ENCODE measurements at regions not wholly inside any gene's neighbourhood (a gene's known extent, or its start where the extent isn't known, plus 50 kb on each side); places are given as distances from the start of the nearest gene placed in this dataset.

DNA sequence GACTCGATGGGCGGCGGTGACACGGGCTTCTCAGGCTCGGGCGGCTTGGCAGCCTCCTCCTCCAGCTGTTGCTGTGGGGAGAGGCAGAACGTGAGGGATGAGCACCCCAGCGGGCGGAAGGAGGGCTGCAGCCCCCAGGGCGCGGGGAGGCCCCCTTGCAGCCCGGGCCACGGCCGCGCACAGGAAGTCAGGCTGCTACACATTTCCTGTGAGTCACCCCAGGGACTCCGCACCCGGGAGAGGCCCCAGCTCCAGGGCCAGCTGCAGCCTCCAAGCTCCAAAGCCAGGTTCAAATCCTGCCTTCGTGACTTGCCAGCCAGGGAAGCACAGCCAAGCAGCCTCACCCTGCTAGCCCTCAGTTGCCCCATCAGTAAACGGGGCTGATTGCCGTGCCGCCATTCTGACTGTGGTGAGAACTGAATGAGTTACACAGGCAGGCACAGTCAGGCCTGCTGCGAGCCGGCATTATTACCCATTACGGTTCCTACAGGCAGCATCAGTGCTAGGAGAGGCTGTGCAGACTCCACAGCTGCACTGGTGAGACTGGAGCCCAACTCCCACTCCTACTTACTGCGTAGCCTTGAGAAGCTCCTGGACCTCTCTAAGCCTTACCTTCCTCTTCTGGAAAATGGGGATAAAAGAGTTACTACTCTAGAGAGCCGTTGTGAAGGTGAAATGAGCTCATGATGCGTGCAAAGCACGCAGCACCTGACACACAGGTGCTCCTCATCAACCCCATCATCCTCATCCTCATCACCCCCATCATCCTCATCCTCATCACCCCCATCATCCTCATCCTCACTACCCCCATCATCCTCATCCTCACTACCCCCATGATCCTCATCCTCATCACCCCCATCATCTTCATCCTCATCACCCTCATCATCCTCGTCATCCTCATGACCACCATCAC lies 100.9 kb downstream of the NCOR2 start:
- TF ChIP-seq YY1 (IDR thresholded peaks at IDR 0.05; ENCODE audit: extremely low read depth, insufficient replicate concordance, low read depth, low read length) (no peak), SRF (IDR thresholded peaks at IDR 0.05; ENCODE audit: low read depth) (no peak), ELF1 (IDR thresholded peaks at IDR 0.05; ENCODE audit: borderline replicate concordance, low read depth) (no peak), SIN3A (IDR thresholded peaks at IDR 0.05; ENCODE audit: low read depth) (no peak), EZH2phosphoT487 (IDR thresholded peaks at IDR 0.05; ENCODE audit: borderline replicate concordance) (no peak), SP1 (IDR thresholded peaks at IDR 0.05; ENCODE audit: low read depth) (no peak), EGR1 (IDR thresholded peaks at IDR 0.05; ENCODE audit: low read depth) (no peak), EZH2 (IDR thresholded peaks at IDR 0.05) (no peak), POLR2AphosphoS5 (IDR thresholded peaks at IDR 0.05; ENCODE audit: low read depth, low read length) (no peak), JUND (IDR thresholded peaks at IDR 0.05) (no peak), ZNF274 (IDR thresholded peaks at IDR 0.05; ENCODE audit: low read depth, low read length) (no peak), POLR2A (IDR thresholded peaks at IDR 0.05; ENCODE audit: borderline replicate concordance, extremely low read depth, insufficient read depth, insufficient read length) (no peak)
- TF ChIP-seq, protein P1, sequence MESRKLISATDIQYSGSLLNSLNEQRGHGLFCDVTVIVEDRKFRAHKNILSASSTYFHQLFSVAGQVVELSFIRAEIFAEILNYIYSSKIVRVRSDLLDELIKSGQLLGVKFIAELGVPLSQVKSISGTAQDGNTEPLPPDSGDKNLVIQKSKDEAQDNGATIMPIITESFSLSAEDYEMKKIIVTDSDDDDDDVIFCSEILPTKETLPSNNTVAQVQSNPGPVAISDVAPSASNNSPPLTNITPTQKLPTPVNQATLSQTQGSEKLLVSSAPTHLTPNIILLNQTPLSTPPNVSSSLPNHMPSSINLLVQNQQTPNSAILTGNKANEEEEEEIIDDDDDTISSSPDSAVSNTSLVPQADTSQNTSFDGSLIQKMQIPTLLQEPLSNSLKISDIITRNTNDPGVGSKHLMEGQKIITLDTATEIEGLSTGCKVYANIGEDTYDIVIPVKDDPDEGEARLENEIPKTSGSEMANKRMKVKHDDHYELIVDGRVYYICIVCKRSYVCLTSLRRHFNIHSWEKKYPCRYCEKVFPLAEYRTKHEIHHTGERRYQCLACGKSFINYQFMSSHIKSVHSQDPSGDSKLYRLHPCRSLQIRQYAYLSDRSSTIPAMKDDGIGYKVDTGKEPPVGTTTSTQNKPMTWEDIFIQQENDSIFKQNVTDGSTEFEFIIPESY (IDR thresholded peaks at IDR 0.05; ENCODE audit: extremely low read depth, insufficient replicate concordance, low read length), result no peak
- TF ChIP-seq, protein P2, sequence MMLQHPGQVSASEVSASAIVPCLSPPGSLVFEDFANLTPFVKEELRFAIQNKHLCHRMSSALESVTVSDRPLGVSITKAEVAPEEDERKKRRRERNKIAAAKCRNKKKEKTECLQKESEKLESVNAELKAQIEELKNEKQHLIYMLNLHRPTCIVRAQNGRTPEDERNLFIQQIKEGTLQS (IDR thresholded peaks at IDR 0.05), result no peak
- TF ChIP-seq, protein P3, sequence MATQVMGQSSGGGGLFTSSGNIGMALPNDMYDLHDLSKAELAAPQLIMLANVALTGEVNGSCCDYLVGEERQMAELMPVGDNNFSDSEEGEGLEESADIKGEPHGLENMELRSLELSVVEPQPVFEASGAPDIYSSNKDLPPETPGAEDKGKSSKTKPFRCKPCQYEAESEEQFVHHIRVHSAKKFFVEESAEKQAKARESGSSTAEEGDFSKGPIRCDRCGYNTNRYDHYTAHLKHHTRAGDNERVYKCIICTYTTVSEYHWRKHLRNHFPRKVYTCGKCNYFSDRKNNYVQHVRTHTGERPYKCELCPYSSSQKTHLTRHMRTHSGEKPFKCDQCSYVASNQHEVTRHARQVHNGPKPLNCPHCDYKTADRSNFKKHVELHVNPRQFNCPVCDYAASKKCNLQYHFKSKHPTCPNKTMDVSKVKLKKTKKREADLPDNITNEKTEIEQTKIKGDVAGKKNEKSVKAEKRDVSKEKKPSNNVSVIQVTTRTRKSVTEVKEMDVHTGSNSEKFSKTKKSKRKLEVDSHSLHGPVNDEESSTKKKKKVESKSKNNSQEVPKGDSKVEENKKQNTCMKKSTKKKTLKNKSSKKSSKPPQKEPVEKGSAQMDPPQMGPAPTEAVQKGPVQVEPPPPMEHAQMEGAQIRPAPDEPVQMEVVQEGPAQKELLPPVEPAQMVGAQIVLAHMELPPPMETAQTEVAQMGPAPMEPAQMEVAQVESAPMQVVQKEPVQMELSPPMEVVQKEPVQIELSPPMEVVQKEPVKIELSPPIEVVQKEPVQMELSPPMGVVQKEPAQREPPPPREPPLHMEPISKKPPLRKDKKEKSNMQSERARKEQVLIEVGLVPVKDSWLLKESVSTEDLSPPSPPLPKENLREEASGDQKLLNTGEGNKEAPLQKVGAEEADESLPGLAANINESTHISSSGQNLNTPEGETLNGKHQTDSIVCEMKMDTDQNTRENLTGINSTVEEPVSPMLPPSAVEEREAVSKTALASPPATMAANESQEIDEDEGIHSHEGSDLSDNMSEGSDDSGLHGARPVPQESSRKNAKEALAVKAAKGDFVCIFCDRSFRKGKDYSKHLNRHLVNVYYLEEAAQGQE (IDR thresholded peaks at IDR 0.05; ENCODE audit: low read depth), result no peak
- POLR2A ChIA-PET, result no interaction called here
- peaks cover 9 to 25% of the 10 kb centered on the region in 2 experiments for H3K36me3 ChIP-seq (ENCODE audit: control insufficient read depth in 1 of 2, insufficient read depth in 2 of 2, low read length in 2 of 2)
- RAD21 ChIA-PET (ENCODE audit: low non-redundant PET in 1 of 2, low total read pairs in 2 of 2, uncharacterized antibody in 2 of 2, unreplicated experiment in 2 of 2), result no interaction called here
- peaks cover 4 to 10% of the 10 kb centered on the region in 2 experiments; a peak in 2 of 4 replicates for H3K9me3 ChIP-seq (ENCODE audit: control insufficient read depth in 1 of 2, insufficient read depth in 1 of 2, low read depth in 1 of 2, low read length in 2 of 2)
- no TSS peak for BruUV-seq (replicated peaks)
- CTCF ChIA-PET, result no interaction called here
- intact Hi-C loops (cut with micrococcal nuclease), result no loop called here
- no peaks in the 10 kb centered on the region for H3K4me1 ChIP-seq (ENCODE audit: control insufficient read depth in 1 of 2, insufficient read depth in 2 of 2, low read length in 2 of 2)
- no peak overlapping the region for H3K4me3 ChIP-seq (replicated peaks in 1 of 2; ENCODE audit: low read depth in 1 of 2, low read length in 2 of 2)
- H3K27ac ChIP-seq (ENCODE audit: low read depth, low read length), result no peak overlapping the region
- ATAC-seq, result no peak; the same call in 1 of the 2 replicates
- no peak overlapping the region for H3K9ac ChIP-seq (ENCODE audit: low read length)
- H4K20me1 ChIP-seq (ENCODE audit: insufficient read depth), result no peaks in the 10 kb centered on the region
- H3K79me2 ChIP-seq (ENCODE audit: insufficient read depth, low read length), result 0 out of 2 replicates have a peak, but pooled peaks cover 9% of the 10 kb centered on the region
- no peak for DNase-seq (ENCODE audit: low read depth, low spot score)
- no peaks in the 10 kb centered on the region for H3K9me2 ChIP-seq (ENCODE audit: insufficient read depth)
- H2AFZ ChIP-seq (ENCODE audit: low read depth, low read length, poor library complexity, severe bottlenecking), result no peak overlapping the region
- H3K27me3 ChIP-seq (ENCODE audit: insufficient read depth, low read length), result no peaks in the 10 kb centered on the region
- H3K4me2 ChIP-seq (ENCODE audit: low read length), result no peak overlapping the region
